Gastroesophageal sphincter (tissue), 3 donors: ENCODE measurements at regions not wholly inside any gene's neighbourhood (a gene's known extent, or its start where the extent isn't known, plus 50 kb on each side); places are given as distances from the start of the nearest gene placed in this dataset.

Experiments used
- EP300 ChIP-seq: sonication (generic); formaldehyde crosslinking; IDR thresholded peaks from one replicate; pipeline ENCODE4 v1.6.1; 2017; ENCODE audit warnings: antibody characterized with exemption, mild to moderate bottlenecking
- POLR2A ChIP-seq, 2 donors: fragments of 450-650 bp; IDR thresholded peaks; one replicate each; pipeline ENCODE4 v1.6.1; 2017; ENCODE audit warnings: antibody characterized with exemption in 2 of 2, mild to moderate bottlenecking in 2 of 2, moderate library complexity in 1 of 2
- POLR2AphosphoS5 ChIP-seq: sonication (generic); formaldehyde crosslinking; IDR thresholded peaks from one replicate; pipeline ENCODE4 v1.6.1; 2017; ENCODE audit warnings: antibody characterized with exemption
- TF ChIP-seq, protein P1 (sequence below), 4 experiments: fragments of 200-600 bp in 2 of 4; fragments of 450-650 bp in 2 of 4; sonication (generic) in 1 of 4; IDR thresholded peaks; one replicate each; pipeline ENCODE4 v1.5.1; 2017 to 2019; ENCODE audit warnings: antibody characterized with exemption in 4 of 4, mild to moderate bottlenecking in 2 of 4, moderate library complexity in 2 of 4

- TF ChIP-seq, protein P1, sequence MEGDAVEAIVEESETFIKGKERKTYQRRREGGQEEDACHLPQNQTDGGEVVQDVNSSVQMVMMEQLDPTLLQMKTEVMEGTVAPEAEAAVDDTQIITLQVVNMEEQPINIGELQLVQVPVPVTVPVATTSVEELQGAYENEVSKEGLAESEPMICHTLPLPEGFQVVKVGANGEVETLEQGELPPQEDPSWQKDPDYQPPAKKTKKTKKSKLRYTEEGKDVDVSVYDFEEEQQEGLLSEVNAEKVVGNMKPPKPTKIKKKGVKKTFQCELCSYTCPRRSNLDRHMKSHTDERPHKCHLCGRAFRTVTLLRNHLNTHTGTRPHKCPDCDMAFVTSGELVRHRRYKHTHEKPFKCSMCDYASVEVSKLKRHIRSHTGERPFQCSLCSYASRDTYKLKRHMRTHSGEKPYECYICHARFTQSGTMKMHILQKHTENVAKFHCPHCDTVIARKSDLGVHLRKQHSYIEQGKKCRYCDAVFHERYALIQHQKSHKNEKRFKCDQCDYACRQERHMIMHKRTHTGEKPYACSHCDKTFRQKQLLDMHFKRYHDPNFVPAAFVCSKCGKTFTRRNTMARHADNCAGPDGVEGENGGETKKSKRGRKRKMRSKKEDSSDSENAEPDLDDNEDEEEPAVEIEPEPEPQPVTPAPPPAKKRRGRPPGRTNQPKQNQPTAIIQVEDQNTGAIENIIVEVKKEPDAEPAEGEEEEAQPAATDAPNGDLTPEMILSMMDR (IDR thresholded peaks at IDR 0.05) = no peak
- no peak for TF ChIP-seq EP300
- no peak for TF ChIP-seq POLR2A (IDR thresholded peaks at IDR 0.05)
- no peak for TF ChIP-seq POLR2AphosphoS5
These were observed 373.6 kb upstream of the NRSN1 start for GRCh38 chr6:23752414-23752813.
